Fibroblast of the aortic adventitia (primary cell): ENCODE measurements at regions not wholly inside any gene's neighbourhood (a gene's known extent, or its start where the extent isn't known, plus 50 kb on each side); places are given as distances from the start of the nearest gene placed in this dataset.
"Not testable (repeated sequence)": the region's sequence is repeated elsewhere in the genome, so short reads cannot be mapped to it uniquely, and the experiment has no call there.

Experiments used
- DNase-seq: peaks from one replicate; pipeline ENCODE4 v3.0.0-alpha.2; 2010; ENCODE audit warnings: low read depth
- H3K4me3 ChIP-seq: 2 replicates; pipeline ENCODE4 v1.5.1; 2011; ENCODE audit warnings: low read depth, mild to moderate bottlenecking, control low read depth, low read length, moderate library complexity
- CTCF ChIP-seq: IDR thresholded peaks from 2 replicates; pipeline ENCODE4 v1.5.1; 2011; ENCODE audit warnings: mild to moderate bottlenecking, low read length, control low read depth, inconsistent platforms; ENCODE audit not compliant: insufficient read depth

- DNase-seq = no peak
- no peak overlapping the region for H3K4me3 ChIP-seq
- TF ChIP-seq CTCF = no peak
These were observed 126.0 kb upstream of the PZP start for GRCh38 chr12:9334041-9334692.

- no peak for DNase-seq
- no peak for TF ChIP-seq CTCF
- H3K4me3 ChIP-seq = no peak overlapping the region
These were observed 125.0 kb upstream of the PZP start for GRCh38 chr12:9333161-9333560.

- no peak for TF ChIP-seq CTCF
- no peak for DNase-seq
- H3K4me3 ChIP-seq = no peak overlapping the region
These were observed 124.4 kb upstream of the PZP start for GRCh38 chr12:9332564-9332963.

GRCh38 chr12:9331218-9331626 is 123.0 kb upstream of the PZP start:
- peak; percentile 100 for TF ChIP-seq CTCF
- H3K4me3 ChIP-seq = no peak overlapping the region
- DNase-seq = peak; percentile 55

GRCh38 chr12:9329019-9329418 is 120.8 kb upstream of the PZP start:
- DNase-seq = no peak
- TF ChIP-seq CTCF = no peak
- H3K4me3 ChIP-seq = no peak overlapping the region

GRCh38 chr12:9328065-9328464 is 119.9 kb upstream of the PZP start:
- no peak overlapping the region for H3K4me3 ChIP-seq
- no peak for TF ChIP-seq CTCF
- no peak for DNase-seq

- no peak overlapping the region for H3K4me3 ChIP-seq
- no peak for DNase-seq
- no peak for TF ChIP-seq CTCF
These were observed 119.1 kb upstream of the PZP start for GRCh38 chr12:9327320-9327719.

- DNase-seq, H3K4me3 ChIP-seq: not testable (repeated sequence)
These were observed 118.7 kb upstream of the PZP start for GRCh38 chr12:9326849-9327248.
